GM19438 (cell line): ENCODE measurements at regions not wholly inside any gene's neighbourhood (a gene's known extent, or its start where the extent isn't known, plus 50 kb on each side); places are given as distances from the start of the nearest gene placed in this dataset.
"Not testable (repeated sequence)": the region's sequence is repeated elsewhere in the genome, so short reads cannot be mapped to it uniquely, and the experiment has no call there.

Experiments used
- ATAC-seq: cut with Tn5 transposase; IDR thresholded peaks from one replicate; pipeline ENCODE4 v1.9.1; 2021; ENCODE audit warnings: low read depth; ENCODE audit not compliant: unreplicated experiment

- no peak for ATAC-seq
Observed at GRCh38 chr14:84885061-84885460, 644.9 kb upstream of the FLRT2 start.

- ATAC-seq: no peak
Observed at GRCh38 chr14:84891404-84891803, 638.5 kb upstream of the FLRT2 start.

- no peak for ATAC-seq
Observed at GRCh38 chr14:84894254-84894653, 635.7 kb upstream of the FLRT2 start.

GRCh38 chr14:84922370-84922769, 607.6 kb upstream of the FLRT2 start:
- no peak for ATAC-seq

- ATAC-seq: no peak
Observed at GRCh38 chr14:84926656-84927055, 603.3 kb upstream of the FLRT2 start.

GRCh38 chr14:84927096-84927827, 602.7 kb upstream of the FLRT2 start:
- ATAC-seq: no peak

GRCh38 chr14:84929086-84929485, 600.9 kb upstream of the FLRT2 start:
- no peak for ATAC-seq

- no peak for ATAC-seq
Observed at GRCh38 chr14:84929834-84930233, 600.1 kb upstream of the FLRT2 start.

GRCh38 chr14:84937016-84937415, 592.9 kb upstream of the FLRT2 start:
- no peak for ATAC-seq

- no peak for ATAC-seq
Observed at GRCh38 chr14:84937449-84937848, 592.5 kb upstream of the FLRT2 start.

GRCh38 chr14:84944901-84945300, 585.0 kb upstream of the FLRT2 start:
- not testable (repeated sequence) for ATAC-seq

- no peak for ATAC-seq
Observed at GRCh38 chr14:84959851-84960520, 570.0 kb upstream of the FLRT2 start.

- no peak for ATAC-seq
Observed at GRCh38 chr14:84961637-84962036, 568.3 kb upstream of the FLRT2 start.

- ATAC-seq: no peak
Observed at GRCh38 chr14:84963518-84963917, 566.4 kb upstream of the FLRT2 start.

- no peak for ATAC-seq
Observed at GRCh38 chr14:84965279-84965678, 564.7 kb upstream of the FLRT2 start.

GRCh38 chr14:84969501-84969900, 560.4 kb upstream of the FLRT2 start:
- no peak for ATAC-seq

GRCh38 chr14:84975241-84975902, 554.6 kb upstream of the FLRT2 start:
- no peak for ATAC-seq

GRCh38 chr14:84976805-84977204, 553.1 kb upstream of the FLRT2 start:
- no peak for ATAC-seq

GRCh38 chr14:84987042-84987441, 542.9 kb upstream of the FLRT2 start:
- ATAC-seq: no peak

- no peak for ATAC-seq
Observed at GRCh38 chr14:84988357-84988756, 541.6 kb upstream of the FLRT2 start.

- no peak for ATAC-seq
Observed at GRCh38 chr14:84991021-84991420, 538.9 kb upstream of the FLRT2 start.

- ATAC-seq: no peak
Observed at GRCh38 chr14:84998216-84998615, 531.7 kb upstream of the FLRT2 start.
